PC-3 (cell line): ENCODE measurements at regions not wholly inside any gene's neighbourhood (a gene's known extent, or its start where the extent isn't known, plus 50 kb on each side); places are given as distances from the start of the nearest gene placed in this dataset.

Experiments
- CTCF ChIP-seq: fragments of 300-600 bp; sonication (generic); conservative IDR thresholded peaks from 2 replicates; pipeline ENCODE4 v1.5.1; 2017; ENCODE audit warnings: antibody characterized with exemption, low read depth, mild to moderate bottlenecking, low read length
- EZH2 ChIP-seq: fragments of 300-600 bp; sonication (generic); IDR thresholded peaks from one replicate; pipeline ENCODE4 v1.6.1; 2017; ENCODE audit warnings: antibody characterized with exemption, mild to moderate bottlenecking, low read length; ENCODE audit not compliant: unreplicated experiment
- EZH2phosphoT487 ChIP-seq: fragments of 300-600 bp; sonication (generic); IDR thresholded peaks from 2 replicates; pipeline ENCODE4 v1.6.1; 2018; ENCODE audit warnings: mild to moderate bottlenecking, antibody characterized with exemption, low read length, borderline replicate concordance

DNA sequence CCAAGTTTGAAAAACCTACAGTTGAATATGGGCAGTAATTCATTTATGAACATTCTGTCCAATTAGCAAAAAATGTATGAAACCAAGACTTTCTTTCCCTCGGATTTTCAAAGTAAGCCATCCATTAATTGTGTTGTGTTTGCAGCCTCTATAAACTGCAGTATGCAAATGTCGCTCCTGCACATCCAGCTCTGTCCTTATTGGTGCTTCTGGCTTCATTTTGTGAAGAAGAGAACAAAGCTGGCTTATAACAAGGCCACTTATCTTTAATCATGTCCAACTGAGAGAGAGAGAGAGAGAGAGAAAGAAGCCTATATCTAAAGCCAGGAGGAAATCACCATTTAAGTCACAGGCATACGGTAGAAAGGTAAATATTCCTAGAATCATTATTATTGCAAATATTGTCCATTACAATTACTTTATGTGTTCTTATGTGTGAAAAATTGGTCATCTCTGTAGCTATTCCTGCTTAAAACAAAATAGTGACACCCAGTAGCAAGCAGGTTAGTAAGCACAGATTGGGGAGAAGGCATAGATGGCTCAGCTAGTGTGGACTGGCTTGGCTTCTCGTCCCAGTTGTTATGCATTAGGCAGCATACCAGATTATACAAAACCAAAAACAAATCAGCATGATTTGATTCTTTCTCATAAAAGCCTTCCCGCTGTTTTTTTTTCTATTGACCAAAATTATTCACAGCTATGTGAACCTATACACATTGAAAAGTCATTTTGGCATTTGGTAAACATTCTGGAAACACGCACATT lies 726.4 kb upstream of the SOX11 start:
- no peak for TF ChIP-seq CTCF
- no peak for TF ChIP-seq EZH2
- no peak for TF ChIP-seq EZH2phosphoT487
